Hepatocyte (in vitro differentiated cells): ENCODE measurements at regions not wholly inside any gene's neighbourhood (a gene's known extent, or its start where the extent isn't known, plus 50 kb on each side); places are given as distances from the start of the nearest gene placed in this dataset.
A peak's percentile ranks its signal among the peaks of the same experiment; 100 is the strongest.

Experiments
- DNase-seq: peaks from one replicate; pipeline ENCODE4 v3.0.0-alpha.2; 2016; ENCODE audit warnings: low spot score
- H2AFZ ChIP-seq: fragments of 200-600 bp; sonication (generic); 2 replicates; pipeline ENCODE4 v1.6.0; 2016; ENCODE audit warnings: antibody characterized with exemption, mild to moderate bottlenecking
- H3K27ac ChIP-seq: fragments of 200-600 bp; sonication (generic); 2 replicates; pipeline ENCODE4 v1.5.1; 2016; ENCODE audit warnings: mild to moderate bottlenecking
- H3K27me3 ChIP-seq: fragments of 200-600 bp; sonication (generic); 2 replicates; pipeline ENCODE4 v1.6.1; 2016
- H3K36me3 ChIP-seq: fragments of 200-600 bp; sonication (generic); replicated peaks from 2 replicates; pipeline ENCODE4 v1.5.1; 2016; ENCODE audit warnings: low read depth; ENCODE audit not compliant: insufficient read depth
- H3K4me1 ChIP-seq: fragments of 200-600 bp; sonication (generic); 2 replicates; pipeline ENCODE4 v1.5.1; 2016; ENCODE audit warnings: mild to moderate bottlenecking, moderate library complexity; ENCODE audit not compliant: insufficient read depth
- H3K4me2 ChIP-seq: fragments of 200-600 bp; sonication (generic); 2 replicates; pipeline ENCODE4 v1.6.0; 2016
- H3K4me3 ChIP-seq: fragments of 200-600 bp; sonication (generic); 2 replicates; pipeline ENCODE4 v1.5.1; 2016; ENCODE audit warnings: mild to moderate bottlenecking
- H3K79me2 ChIP-seq: fragments of 200-600 bp; sonication (generic); 2 replicates; pipeline ENCODE4 v1.6.0; 2017; ENCODE audit warnings: mild to moderate bottlenecking
- H3K9me2 ChIP-seq: fragments of 200-600 bp; sonication (generic); replicated peaks from 2 replicates; pipeline ENCODE4 v1.6.0; 2017; ENCODE audit warnings: mild to moderate bottlenecking; ENCODE audit not compliant: insufficient read depth
- H3K9me3 ChIP-seq: fragments of 200-600 bp; sonication (generic); 2 replicates; pipeline ENCODE4 v1.5.1; 2016; ENCODE audit warnings: low read depth, mild to moderate bottlenecking
- H4K20me1 ChIP-seq: fragments of 200-600 bp; sonication (generic); 2 replicates; pipeline ENCODE4 v1.6.0; 2016; ENCODE audit warnings: mild to moderate bottlenecking; ENCODE audit not compliant: insufficient read depth, poor library complexity, severe bottlenecking
- CTCF ChIP-seq: fragments of 200-600 bp; sonication (generic); IDR thresholded peaks from 2 replicates; pipeline ENCODE4 v1.5.1; 2016; ENCODE audit warnings: antibody characterized with exemption, mild to moderate bottlenecking; ENCODE audit not compliant: poor library complexity
- EZH2 ChIP-seq: fragments of 200-600 bp; sonication (generic); IDR thresholded peaks from 2 replicates; pipeline ENCODE4 v1.6.1; 2016; ENCODE audit warnings: antibody characterized with exemption, mild to moderate bottlenecking, borderline replicate concordance
- EZH2phosphoT487 ChIP-seq: fragments of 200-600 bp; sonication (generic); IDR thresholded peaks from one replicate; pipeline ENCODE4 v1.6.1; 2018; ENCODE audit warnings: antibody characterized with exemption, mild to moderate bottlenecking, low read depth, moderate library complexity; ENCODE audit not compliant: unreplicated experiment, severe bottlenecking
- WGBS: methylation state at CpG from one replicate; pipeline ENCODE4 v1.1.6; 2016; ENCODE audit warnings: low lambda C conversion rate; ENCODE audit errors: missing lambda C conversion rate; 5-methylcytosine and 5-hydroxymethylcytosine counted together

DNA sequence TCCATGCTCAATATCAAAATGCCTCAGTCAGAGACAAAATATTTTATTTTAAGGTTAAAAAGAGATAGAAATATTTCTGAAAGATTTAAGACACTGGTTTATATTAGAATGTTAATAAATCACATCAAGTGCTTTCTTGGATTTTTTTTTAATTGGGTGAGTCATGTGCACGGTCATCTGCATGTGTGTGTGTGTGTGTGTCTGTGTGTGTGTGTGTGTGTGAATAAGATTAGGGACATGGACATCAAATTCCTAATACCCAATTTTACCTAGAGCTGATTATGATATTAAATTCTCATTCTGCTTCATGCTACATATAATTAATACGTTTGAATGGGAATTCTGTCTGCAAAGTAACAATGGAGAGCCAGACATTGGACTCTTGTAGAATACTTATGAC lies 122.9 kb downstream of the BASP1 start:
- Histone ChIP-seq H2AFZ (no peak overlapping the region), H3K27ac (peak overlapping the region; percentile 35), H3K4me3 (no peak overlapping the region), H3K9me2 (no peaks in the 10 kb centered on the region), H3K4me1 (peaks cover 14% of the 10 kb centered on the region), H3K4me2 (no peak overlapping the region), H4K20me1 (no peaks in the 10 kb centered on the region), H3K27me3 (no peaks in the 10 kb centered on the region), H3K9me3 (no peaks in the 10 kb centered on the region), H3K79me2 (no peaks in the 10 kb centered on the region), H3K36me3 (no peaks in the 10 kb centered on the region)
- 59% methylated on average over 2 of the region's 2 CpGs for WGBS
- TF ChIP-seq EZH2, result no peak
- TF ChIP-seq EZH2phosphoT487, result no peak
- TF ChIP-seq CTCF, result no peak
- no peak for DNase-seq

GRCh38 chr5:17340819-17341218 lies 123.4 kb downstream of the BASP1 start:
- peak overlapping the region; percentile 35 for H3K27ac ChIP-seq
- TF ChIP-seq EZH2, result no peak
- H3K79me2 ChIP-seq, result no peaks in the 10 kb centered on the region
- H2AFZ ChIP-seq, result no peak overlapping the region
- no peaks in the 10 kb centered on the region for H3K36me3 ChIP-seq
- H3K27me3 ChIP-seq, result no peaks in the 10 kb centered on the region
- 15% methylated on average over 1 of the region's 1 CpG for WGBS
- H3K4me2 ChIP-seq, result no peak overlapping the region
- H3K4me1 ChIP-seq, result peaks cover 14% of the 10 kb centered on the region
- no peak overlapping the region for H3K4me3 ChIP-seq
- no peak for DNase-seq
- no peaks in the 10 kb centered on the region for H3K9me2 ChIP-seq
- H4K20me1 ChIP-seq, result no peaks in the 10 kb centered on the region
- H3K9me3 ChIP-seq, result no peaks in the 10 kb centered on the region

- no peaks in the 10 kb centered on the region for H4K20me1 ChIP-seq
- H3K9me3 ChIP-seq, result no peaks in the 10 kb centered on the region
- no peaks in the 10 kb centered on the region for H3K79me2 ChIP-seq
- H3K4me1 ChIP-seq, result peaks cover 14% of the 10 kb centered on the region
- H3K36me3 ChIP-seq, result no peaks in the 10 kb centered on the region
- H3K4me3 ChIP-seq, result no peak overlapping the region
- WGBS, result 39% methylated on average over 2 of the region's 2 CpGs
- H3K9me2 ChIP-seq, result no peaks in the 10 kb centered on the region
- peak overlapping the region; percentile 81 for H3K27ac ChIP-seq
- H2AFZ ChIP-seq, result peak overlapping the region; percentile 38
- no peak for TF ChIP-seq CTCF
- no peak for TF ChIP-seq EZH2
- TF ChIP-seq EZH2phosphoT487, result no peak
- H3K4me2 ChIP-seq, result peak overlapping the region; percentile 30
- no peaks in the 10 kb centered on the region for H3K27me3 ChIP-seq
- peak; percentile 76 for DNase-seq
These were observed 126.2 kb downstream of the BASP1 start for GRCh38 chr5:17343675-17344074.

DNA sequence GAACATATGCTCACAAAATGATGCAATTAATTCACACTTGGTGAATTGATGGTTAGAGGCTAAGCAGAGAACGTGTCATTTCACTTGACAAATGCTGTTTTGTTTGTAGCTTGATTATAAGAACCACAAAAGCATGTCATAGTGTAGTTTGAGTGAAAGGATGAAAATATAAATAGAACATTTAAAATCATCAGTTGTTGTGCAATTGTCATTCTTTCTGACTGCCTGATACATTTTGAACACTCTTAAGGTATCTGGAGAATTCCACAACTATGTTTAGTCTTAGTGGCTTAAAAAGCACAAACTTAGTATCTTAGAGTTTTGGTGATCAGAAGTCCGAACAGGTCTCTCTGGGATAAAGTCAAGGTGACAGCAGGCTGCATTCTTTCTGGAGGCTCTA lies 129.4 kb downstream of the BASP1 start:
- Histone ChIP-seq H3K4me3 (no peak overlapping the region), H3K9me2 (no peaks in the 10 kb centered on the region), H4K20me1 (no peaks in the 10 kb centered on the region), H3K36me3 (no peaks in the 10 kb centered on the region), H2AFZ (no peak overlapping the region), H3K4me2 (no peak overlapping the region), H3K27ac (no peak overlapping the region), H3K27me3 (no peaks in the 10 kb centered on the region), H3K79me2 (no peaks in the 10 kb centered on the region), H3K4me1 (peaks cover 4% of the 10 kb centered on the region), H3K9me3 (no peaks in the 10 kb centered on the region)
- WGBS, result 83% methylated on average over 2 of the region's 2 CpGs
- no peak for TF ChIP-seq EZH2phosphoT487
- TF ChIP-seq EZH2, result no peak
- TF ChIP-seq CTCF, result no peak
- no peak for DNase-seq
